GM12878 (cell line): ENCODE measurements at regions not wholly inside any gene's neighbourhood (a gene's known extent, or its start where the extent isn't known, plus 50 kb on each side); places are given as distances from the start of the nearest gene placed in this dataset.

Source experiments
- EZH2 ChIP-seq: IDR thresholded peaks from 2 replicates; pipeline ENCODE4 v1.6.1; 2012; ENCODE audit warnings: low read depth, mild to moderate bottlenecking, control low read depth, inconsistent platforms, low read length, borderline replicate concordance; ENCODE audit not compliant: control insufficient read depth
- IRF4 ChIP-seq: IDR thresholded peaks from 2 replicates; pipeline ENCODE4 v1.6.1; 2011; ENCODE audit warnings: low read depth, low read length
- MEF2A ChIP-seq: IDR thresholded peaks from 2 replicates; pipeline ENCODE4 v1.6.1; 2011; ENCODE audit warnings: low read depth, mild to moderate bottlenecking, low read length, moderate library complexity; ENCODE audit not compliant: insufficient read depth
- POLR2A ChIP-seq: IDR thresholded peaks from 2 replicates; pipeline ENCODE4 v1.6.1; 2011; ENCODE audit warnings: low read depth, mild to moderate bottlenecking, low read length
- SIX5 ChIP-seq: IDR thresholded peaks from 2 replicates; pipeline ENCODE4 v1.6.1; 2011; ENCODE audit warnings: mild to moderate bottlenecking, low read depth, low read length, moderate library complexity; ENCODE audit not compliant: severe bottlenecking
- TCF7 ChIP-seq: IDR thresholded peaks from 2 replicates; pipeline ENCODE4 v1.6.1; 2014; ENCODE audit warnings: antibody characterized with exemption, borderline replicate concordance
- YY1 ChIP-seq: IDR thresholded peaks from 2 replicates; pipeline ENCODE4 v1.6.1; 2011; ENCODE audit warnings: low read depth, mild to moderate bottlenecking, low read length
- TF ChIP-seq, protein P1 (sequence below): IDR thresholded peaks from 2 replicates; pipeline ENCODE4 v1.6.1; 2012; ENCODE audit warnings: low read depth, low read length, improper control_type of control experiment
- TF ChIP-seq, protein P2 (sequence below): IDR thresholded peaks from 2 replicates; pipeline ENCODE4 v1.6.1; 2011; ENCODE audit warnings: mild to moderate bottlenecking, low read depth, low read length, moderate library complexity; ENCODE audit not compliant: insufficient replicate concordance
- TF ChIP-seq, protein P3 (sequence below), 3 experiments: IDR thresholded peaks in 2 of 3; conservative IDR thresholded peaks in 1 of 3; 2 replicates each; pipeline ENCODE4 v1.5.1; 2011; ENCODE audit warnings: low read depth in 3 of 3, low read length in 3 of 3, mild to moderate bottlenecking in 3 of 3, control low read depth in 2 of 3, moderate library complexity in 2 of 3, inconsistent platforms in 1 of 3, mixed read lengths in 1 of 3; ENCODE audit not compliant: control insufficient read depth in 2 of 3, insufficient read depth in 1 of 3; ENCODE audit errors: extremely low read depth in 1 of 3
- TF ChIP-seq, protein P4 (sequence below): IDR thresholded peaks from 2 replicates; pipeline ENCODE4 v1.6.1; 2012; ENCODE audit warnings: mild to moderate bottlenecking, low read depth, low read length
- TF ChIP-seq, protein P5 (sequence below): IDR thresholded peaks from 2 replicates; pipeline ENCODE4 v1.6.1; 2011; ENCODE audit warnings: borderline replicate concordance, low read depth, mild to moderate bottlenecking, moderate library complexity, low read length; ENCODE audit not compliant: insufficient read depth, poor library complexity, severe bottlenecking
- TF ChIP-seq, protein P6 (sequence below): fragments of 450-650 bp; IDR thresholded peaks from 2 replicates; pipeline ENCODE4 v1.6.1; 2017; ENCODE audit warnings: mild to moderate bottlenecking, low read depth, inconsistent platforms; ENCODE audit not compliant: poor library complexity, severe bottlenecking

DNA sequence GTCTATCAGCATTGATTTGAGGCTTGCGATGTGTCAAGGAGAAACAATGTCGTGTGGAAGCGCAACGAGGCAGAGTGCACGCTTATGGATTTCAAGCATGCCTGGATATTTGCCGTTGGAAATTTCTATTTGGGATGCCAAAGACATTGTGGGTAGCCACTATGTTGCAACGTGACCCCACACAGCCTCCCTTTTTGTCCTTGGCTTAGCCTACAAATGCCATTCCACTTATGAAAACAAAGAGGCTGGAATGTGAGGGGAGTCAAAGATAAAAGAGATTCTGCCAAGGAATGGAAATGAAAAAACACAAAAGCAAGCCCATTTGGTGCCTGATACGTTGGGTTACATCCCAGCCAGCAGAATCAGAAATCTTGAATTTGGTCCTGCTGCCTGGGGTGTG is 721.2 kb downstream of the GALR1 start:
- TF ChIP-seq EZH2 = no peak
- TF ChIP-seq, protein P1, sequence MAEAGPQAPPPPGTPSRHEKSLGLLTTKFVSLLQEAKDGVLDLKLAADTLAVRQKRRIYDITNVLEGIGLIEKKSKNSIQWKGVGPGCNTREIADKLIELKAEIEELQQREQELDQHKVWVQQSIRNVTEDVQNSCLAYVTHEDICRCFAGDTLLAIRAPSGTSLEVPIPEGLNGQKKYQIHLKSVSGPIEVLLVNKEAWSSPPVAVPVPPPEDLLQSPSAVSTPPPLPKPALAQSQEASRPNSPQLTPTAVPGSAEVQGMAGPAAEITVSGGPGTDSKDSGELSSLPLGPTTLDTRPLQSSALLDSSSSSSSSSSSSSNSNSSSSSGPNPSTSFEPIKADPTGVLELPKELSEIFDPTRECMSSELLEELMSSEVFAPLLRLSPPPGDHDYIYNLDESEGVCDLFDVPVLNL = no peak
- TF ChIP-seq, protein P2, sequence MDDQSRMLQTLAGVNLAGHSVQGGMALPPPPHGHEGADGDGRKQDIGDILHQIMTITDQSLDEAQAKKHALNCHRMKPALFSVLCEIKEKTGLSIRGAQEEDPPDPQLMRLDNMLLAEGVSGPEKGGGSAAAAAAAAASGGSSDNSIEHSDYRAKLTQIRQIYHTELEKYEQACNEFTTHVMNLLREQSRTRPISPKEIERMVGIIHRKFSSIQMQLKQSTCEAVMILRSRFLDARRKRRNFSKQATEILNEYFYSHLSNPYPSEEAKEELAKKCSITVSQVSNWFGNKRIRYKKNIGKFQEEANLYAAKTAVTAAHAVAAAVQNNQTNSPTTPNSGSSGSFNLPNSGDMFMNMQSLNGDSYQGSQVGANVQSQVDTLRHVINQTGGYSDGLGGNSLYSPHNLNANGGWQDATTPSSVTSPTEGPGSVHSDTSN = no peak
- TF ChIP-seq, protein P3, sequence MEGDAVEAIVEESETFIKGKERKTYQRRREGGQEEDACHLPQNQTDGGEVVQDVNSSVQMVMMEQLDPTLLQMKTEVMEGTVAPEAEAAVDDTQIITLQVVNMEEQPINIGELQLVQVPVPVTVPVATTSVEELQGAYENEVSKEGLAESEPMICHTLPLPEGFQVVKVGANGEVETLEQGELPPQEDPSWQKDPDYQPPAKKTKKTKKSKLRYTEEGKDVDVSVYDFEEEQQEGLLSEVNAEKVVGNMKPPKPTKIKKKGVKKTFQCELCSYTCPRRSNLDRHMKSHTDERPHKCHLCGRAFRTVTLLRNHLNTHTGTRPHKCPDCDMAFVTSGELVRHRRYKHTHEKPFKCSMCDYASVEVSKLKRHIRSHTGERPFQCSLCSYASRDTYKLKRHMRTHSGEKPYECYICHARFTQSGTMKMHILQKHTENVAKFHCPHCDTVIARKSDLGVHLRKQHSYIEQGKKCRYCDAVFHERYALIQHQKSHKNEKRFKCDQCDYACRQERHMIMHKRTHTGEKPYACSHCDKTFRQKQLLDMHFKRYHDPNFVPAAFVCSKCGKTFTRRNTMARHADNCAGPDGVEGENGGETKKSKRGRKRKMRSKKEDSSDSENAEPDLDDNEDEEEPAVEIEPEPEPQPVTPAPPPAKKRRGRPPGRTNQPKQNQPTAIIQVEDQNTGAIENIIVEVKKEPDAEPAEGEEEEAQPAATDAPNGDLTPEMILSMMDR (IDR thresholded peaks at IDR 0.05 in 2 of 3, conservative IDR thresholded peaks at IDR 0.05 in 1 of 3; ENCODE audit: control insufficient read depth in 2 of 3, extremely low read depth in 1 of 3, insufficient read depth in 1 of 3, low read depth in 3 of 3, low read length in 3 of 3) = no peak
- TF ChIP-seq POLR2A = no peak
- TF ChIP-seq YY1 = no peak
- TF ChIP-seq TCF7 = no peak
- TF ChIP-seq, protein P4, sequence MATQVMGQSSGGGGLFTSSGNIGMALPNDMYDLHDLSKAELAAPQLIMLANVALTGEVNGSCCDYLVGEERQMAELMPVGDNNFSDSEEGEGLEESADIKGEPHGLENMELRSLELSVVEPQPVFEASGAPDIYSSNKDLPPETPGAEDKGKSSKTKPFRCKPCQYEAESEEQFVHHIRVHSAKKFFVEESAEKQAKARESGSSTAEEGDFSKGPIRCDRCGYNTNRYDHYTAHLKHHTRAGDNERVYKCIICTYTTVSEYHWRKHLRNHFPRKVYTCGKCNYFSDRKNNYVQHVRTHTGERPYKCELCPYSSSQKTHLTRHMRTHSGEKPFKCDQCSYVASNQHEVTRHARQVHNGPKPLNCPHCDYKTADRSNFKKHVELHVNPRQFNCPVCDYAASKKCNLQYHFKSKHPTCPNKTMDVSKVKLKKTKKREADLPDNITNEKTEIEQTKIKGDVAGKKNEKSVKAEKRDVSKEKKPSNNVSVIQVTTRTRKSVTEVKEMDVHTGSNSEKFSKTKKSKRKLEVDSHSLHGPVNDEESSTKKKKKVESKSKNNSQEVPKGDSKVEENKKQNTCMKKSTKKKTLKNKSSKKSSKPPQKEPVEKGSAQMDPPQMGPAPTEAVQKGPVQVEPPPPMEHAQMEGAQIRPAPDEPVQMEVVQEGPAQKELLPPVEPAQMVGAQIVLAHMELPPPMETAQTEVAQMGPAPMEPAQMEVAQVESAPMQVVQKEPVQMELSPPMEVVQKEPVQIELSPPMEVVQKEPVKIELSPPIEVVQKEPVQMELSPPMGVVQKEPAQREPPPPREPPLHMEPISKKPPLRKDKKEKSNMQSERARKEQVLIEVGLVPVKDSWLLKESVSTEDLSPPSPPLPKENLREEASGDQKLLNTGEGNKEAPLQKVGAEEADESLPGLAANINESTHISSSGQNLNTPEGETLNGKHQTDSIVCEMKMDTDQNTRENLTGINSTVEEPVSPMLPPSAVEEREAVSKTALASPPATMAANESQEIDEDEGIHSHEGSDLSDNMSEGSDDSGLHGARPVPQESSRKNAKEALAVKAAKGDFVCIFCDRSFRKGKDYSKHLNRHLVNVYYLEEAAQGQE = no peak
- no peak for TF ChIP-seq SIX5
- TF ChIP-seq, protein P5, sequence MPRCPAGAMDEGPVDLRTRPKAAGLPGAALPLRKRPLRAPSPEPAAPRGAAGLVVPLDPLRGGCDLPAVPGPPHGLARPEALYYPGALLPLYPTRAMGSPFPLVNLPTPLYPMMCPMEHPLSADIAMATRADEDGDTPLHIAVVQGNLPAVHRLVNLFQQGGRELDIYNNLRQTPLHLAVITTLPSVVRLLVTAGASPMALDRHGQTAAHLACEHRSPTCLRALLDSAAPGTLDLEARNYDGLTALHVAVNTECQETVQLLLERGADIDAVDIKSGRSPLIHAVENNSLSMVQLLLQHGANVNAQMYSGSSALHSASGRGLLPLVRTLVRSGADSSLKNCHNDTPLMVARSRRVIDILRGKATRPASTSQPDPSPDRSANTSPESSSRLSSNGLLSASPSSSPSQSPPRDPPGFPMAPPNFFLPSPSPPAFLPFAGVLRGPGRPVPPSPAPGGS = no peak
- TF ChIP-seq MEF2A = no peak
- TF ChIP-seq, protein P6, sequence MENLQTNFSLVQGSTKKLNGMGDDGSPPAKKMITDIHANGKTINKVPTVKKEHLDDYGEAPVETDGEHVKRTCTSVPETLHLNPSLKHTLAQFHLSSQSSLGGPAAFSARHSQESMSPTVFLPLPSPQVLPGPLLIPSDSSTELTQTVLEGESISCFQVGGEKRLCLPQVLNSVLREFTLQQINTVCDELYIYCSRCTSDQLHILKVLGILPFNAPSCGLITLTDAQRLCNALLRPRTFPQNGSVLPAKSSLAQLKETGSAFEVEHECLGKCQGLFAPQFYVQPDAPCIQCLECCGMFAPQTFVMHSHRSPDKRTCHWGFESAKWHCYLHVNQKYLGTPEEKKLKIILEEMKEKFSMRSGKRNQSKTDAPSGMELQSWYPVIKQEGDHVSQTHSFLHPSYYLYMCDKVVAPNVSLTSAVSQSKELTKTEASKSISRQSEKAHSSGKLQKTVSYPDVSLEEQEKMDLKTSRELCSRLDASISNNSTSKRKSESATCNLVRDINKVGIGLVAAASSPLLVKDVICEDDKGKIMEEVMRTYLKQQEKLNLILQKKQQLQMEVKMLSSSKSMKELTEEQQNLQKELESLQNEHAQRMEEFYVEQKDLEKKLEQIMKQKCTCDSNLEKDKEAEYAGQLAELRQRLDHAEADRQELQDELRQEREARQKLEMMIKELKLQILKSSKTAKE = no peak
- no peak for TF ChIP-seq IRF4
